ENCODE measurements at regions not wholly inside any gene's neighbourhood (a gene's known extent, or its start where the extent isn't known, plus 50 kb on each side); places are given as distances from the start of the nearest gene placed in this dataset.

DNA sequence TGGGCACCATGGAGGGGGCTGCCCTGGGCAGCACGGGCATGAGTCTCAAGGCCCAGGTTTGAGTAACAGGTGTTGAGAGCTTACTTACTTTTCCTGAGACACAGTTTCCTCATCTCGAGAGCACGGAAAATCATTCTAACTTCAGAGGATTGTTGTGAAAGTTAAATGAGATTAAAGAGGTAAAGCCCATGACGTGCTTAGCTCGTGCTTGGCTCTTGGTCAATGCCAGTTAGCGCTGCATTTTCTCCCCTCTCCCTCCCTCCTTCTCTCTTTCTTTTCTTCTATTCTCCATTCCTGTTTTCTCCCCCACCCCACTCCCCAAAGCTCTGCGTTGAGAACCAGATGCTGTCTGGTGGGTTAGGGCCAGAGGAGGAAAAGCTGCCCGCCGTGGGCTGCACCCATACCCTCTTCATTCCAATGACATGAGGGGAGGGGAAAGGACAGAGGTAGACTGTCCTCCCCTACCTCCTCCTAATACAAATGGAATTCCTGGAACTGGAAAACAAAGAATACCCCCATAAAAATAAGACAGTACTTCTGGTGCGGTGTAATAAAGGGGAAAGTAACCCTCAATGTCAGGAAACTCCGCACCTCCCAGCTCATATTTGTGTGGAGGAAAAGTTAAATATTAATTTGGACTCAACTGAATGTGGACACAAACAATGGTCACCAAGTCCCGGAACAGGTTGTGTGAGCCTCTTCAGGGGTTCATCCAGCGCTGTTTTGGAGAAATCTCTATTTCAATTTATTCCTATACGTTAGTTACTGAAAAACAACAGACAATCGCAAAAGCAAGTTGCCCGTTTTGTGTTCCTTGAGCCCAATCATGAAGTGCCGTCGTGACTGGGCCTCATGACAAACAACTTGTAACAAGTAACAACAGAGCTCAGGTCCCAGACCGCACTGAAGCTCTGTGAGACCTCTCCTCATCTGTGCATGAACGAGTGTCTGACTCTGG is 54.8 kb upstream of the B3GAT1 start:
- no peak for TF ChIP-seq POLR2A (IDR thresholded peaks at IDR 0.05)
- no peak for TF ChIP-seq CTCF (IDR thresholded peaks at IDR 0.05)

Data from body of pancreas (tissue), 4 donors.